HG03060 (cell line): ENCODE measurements at regions not wholly inside any gene's neighbourhood (a gene's known extent, or its start where the extent isn't known, plus 50 kb on each side); places are given as distances from the start of the nearest gene placed in this dataset.
A peak's percentile ranks its signal among the peaks of the same experiment; 100 is the strongest.

Experiments used
- ATAC-seq: cut with Tn5 transposase; IDR thresholded peaks from one replicate; pipeline ENCODE4 v1.9.1; 2021; ENCODE audit warnings: low read depth, moderate number of reproducible peaks; ENCODE audit not compliant: unreplicated experiment

DNA sequence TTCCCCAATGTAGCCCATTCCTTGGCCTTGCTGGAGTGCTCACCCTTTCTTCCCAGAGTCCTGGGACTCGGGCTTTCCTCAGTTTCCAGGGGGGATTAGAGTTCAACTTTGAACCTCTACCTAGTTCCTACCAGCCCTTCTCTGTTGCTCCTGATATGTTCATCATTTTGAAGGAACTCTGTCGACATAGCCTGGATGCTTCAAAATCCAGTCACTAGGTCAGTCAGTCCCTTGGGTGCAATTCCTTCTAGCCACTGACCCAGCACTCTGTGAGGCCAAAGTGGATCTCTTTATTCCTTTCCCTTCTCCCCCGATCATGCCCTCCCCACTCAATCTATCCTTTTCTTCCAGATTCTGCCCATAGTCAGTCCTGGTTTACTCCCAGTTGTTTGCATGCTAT lies 72.3 kb upstream of the TMCC3 start:
- ATAC-seq: no peak

DNA sequence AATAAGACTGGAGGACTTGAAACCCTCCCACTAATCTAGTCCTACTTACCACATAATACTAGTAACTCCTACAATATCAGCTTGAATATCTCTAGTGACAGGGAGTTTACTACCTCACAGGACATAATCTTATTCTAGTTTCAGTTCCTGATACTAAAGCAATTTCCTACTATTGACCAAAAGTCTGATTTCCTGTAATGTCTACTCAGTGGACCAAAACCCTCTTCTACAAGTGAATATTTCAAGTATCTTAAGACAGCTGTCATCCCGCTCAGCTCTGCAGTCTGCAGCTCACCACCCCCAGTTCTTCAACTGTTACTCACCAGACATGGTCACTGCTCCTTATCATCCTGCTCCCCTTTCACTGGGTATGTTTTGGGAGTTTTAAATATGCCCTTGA lies 70.8 kb upstream of the TMCC3 start:
- ATAC-seq: peak; percentile 83

DNA sequence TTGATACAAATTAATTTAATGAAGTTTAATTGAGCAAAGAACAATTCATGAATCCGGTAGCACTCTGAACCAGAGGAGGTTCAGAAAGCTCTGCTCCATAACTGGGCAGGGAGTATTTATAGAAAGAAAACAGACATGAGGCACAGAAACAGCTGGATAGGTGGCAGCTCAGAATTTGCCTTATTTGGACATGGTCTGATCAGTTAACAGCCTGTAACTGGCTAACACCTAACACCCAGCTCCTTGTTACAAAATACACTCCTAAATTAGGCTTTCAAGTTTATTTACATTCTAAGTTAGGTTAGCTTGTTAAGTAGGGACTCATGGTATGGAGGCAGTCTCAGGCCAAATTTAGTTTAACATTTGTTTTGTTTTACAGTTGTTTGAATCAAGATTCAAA lies 67.8 kb upstream of the TMCC3 start:
- ATAC-seq: no peak

DNA sequence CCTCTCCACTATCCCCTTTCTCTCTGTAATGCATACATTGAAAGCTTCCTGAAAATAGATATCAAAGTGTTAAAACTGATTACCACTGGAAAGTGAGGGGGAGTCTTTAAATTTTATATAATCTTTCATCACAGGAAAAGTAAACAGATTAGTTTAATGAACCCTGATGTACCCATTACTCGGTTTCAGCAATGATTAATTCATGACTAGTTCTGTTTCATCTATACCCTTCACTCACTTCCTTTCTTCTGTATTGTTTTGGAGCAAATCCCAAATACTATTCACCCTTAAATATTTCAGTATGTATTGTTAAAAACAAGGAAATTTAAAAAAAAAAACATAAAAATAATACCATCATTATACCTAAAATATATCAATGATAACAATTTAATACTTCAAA lies 67.3 kb upstream of the TMCC3 start:
- ATAC-seq: no peak

DNA sequence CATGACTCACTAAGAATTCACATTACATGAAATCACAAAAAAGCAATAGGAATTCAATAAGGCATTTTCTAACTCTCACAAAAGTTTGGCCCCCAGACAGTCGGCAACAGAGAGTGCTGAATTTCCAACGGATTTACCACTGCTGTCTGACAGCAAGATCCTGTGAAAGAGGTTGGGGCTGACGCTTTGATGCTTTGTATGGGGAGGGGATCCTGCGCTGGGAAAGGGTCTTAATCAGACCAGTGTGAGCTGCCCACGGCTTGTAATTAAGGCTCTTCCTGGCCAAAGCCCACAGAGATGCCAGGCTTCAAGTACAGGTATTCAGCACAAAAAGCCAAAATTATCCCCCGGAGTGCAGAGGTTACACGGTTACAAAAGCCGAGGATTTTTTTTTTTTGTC lies 66.8 kb upstream of the TMCC3 start:
- no peak for ATAC-seq

DNA sequence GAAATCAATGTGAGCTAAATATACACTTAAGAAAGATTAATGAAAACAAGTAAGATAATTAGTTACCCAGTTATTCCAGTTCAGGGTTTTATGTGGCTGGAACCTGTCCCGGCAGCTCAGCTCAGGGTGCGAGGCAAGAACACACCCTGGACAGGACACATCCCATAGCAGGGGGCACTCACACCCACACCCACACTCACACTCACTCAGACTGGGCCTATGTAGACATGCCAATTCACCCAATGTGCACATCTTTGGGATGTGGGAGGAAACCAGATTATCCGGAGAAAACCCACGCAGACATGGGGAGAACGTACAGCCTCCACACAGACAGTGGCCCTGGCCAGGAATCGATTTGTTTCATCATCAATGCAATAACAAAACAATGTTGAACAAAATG lies 66.0 kb upstream of the TMCC3 start:
- no peak for ATAC-seq

DNA sequence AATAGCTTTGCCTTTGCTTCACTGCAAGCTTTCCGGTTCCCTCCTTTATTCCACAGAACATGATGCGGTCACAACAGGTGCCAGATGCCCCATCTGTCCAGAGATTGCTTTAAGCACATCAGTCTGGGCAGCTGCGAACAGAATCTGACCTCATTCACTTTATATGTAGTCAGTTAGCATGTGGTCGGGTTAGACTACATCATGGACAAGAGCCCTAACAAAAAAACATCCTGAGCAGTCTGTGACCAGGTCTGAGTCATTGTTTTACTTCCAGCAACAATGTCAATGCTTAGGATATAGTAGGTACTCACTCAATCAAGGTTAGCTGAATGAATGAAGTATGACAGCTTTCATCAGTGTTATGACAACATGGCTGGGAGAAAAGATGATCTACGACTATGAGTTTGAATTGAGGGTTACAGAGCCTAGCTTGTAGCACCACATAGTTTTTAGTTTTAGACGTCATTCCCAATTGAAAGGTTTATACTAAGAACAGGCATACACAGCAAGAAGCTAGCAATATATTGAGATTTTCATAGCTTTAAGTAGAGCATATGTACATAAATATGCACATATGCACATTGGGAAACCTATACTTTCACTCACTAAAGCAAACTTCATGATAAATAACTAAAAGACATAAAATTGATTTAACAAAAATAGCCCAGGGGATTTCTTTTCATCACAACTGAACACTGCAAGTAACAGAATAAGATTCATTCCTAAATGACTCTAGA lies 64.2 kb upstream of the TMCC3 start:
- no peak for ATAC-seq

DNA sequence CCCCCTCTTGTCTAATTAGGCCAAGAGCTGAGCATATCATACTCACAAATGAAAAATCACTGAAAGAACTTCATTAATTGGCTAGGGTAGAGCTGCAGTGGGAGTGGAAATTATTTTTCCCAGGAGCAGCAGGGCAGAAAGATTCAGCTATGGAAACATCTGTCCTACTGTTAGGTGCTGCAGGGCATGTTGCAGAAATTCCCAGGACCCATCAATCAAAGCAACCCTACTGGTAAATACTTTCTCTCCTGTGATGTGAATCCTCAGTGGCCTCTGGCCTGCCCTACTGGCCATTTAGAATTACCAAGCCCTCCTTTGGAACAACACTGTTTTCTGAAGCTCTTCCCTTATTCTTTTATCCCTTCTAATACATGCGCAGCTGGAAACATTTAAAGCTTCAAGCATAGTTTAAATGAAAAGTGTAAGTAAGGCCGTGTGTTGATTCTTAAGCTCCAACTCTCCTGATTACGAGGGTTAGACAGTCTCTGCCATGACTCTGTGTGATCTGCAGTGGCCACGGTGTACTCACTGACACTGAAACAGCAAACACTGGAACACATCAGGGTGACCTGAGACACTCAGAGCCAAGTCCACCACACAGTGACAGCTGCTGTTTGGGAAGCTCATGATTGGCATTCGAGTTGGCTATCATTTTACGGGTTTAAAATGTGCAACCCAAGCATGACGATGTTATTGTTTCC lies 62.6 kb upstream of the TMCC3 start:
- no peak for ATAC-seq

DNA sequence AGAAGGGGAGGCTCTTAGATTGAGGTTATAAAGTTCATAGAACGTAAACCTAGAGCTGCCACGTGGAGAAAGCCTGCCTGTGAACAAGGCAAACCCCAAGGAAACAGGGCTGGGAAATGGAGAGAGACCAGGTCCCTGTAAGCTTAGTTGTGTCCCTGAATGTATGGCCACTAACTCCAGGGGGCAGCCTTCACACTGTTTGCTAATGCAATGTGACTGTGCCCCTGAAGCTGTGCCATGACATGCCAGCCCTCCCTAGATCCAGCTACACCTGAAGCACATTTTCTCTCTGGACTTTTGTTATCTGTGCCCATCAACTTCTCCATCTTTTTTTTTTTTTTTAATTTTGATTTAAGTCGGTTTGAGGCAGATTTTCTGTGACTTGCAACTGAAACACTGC lies 60.6 kb upstream of the TMCC3 start:
- ATAC-seq: no peak

DNA sequence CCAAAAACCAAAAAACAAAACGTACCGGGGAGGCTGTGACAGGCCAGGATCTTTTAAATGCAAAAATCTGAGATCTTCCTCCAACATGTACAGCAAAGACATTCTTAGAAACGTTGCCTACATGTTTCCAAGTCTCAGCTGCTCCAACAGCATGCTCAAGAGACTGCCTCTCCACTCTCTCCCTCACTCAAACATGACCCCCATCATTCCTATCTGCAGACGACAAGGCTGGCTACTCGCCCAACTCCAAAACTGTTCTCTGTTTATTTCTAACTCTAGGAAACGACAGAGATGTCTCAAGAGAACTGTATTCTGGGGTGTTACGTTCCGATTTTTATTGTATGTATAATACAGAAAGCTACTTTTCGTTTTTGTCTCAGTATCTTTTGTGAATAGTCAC lies 57.5 kb upstream of the TMCC3 start:
- no peak for ATAC-seq

DNA sequence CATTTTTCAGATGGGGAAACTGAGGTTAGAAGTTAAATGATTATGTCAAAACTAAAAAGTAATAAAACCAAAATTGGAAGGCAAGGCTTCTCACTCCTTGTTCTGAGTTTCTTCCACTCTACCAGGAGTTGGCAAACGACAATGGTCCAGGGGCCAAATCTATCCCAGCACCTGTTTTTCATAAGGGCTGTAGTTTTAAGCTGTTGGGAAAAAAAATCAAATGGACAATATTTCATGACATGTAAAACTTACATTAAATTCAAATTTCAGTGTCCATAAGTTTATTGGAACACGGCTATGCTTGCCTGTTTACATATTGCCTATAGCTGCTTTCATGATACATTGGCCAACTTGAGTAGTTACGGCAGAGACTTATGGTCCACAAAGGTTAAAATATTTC lies 56.7 kb upstream of the TMCC3 start:
- ATAC-seq: no peak

DNA sequence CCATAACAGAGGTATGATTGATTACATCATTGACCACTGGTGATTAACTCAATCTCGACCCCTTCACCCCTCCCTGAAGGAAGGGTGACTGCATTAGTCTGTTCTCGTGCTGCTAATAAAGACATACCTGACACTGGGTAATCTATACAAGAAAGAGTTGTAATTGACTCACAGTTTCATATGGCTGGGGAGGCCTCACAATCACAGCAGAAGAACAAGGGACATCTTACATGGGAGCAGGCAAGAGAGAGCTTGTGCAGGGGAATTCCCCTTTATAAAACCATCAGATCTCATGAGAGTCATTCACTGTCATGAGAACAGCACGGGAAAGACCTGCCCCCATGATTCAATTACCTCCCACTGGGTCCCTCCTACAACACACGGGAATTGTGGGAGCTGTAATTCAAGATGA lies 55.9 kb upstream of the TMCC3 start:
- ATAC-seq: peak; percentile 67

DNA sequence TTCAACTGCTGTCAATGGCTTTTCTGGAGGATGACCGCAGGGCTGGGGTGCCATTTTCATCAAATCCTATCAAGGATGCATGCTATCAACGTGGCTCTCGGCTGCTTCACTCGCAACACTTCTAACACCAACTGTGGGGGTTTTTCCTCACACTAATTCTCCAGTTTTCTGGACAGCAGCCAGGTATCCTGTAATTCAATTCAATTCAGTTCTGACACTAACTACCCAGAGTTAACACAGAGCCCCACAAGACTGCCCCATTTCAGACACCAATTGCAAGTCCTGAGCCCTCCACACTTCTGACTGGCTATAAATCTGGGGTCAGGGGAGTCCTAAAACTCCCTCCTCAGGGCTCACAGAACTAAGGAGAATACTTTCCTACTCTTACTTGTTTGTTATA lies 55.3 kb upstream of the TMCC3 start:
- no peak for ATAC-seq

DNA sequence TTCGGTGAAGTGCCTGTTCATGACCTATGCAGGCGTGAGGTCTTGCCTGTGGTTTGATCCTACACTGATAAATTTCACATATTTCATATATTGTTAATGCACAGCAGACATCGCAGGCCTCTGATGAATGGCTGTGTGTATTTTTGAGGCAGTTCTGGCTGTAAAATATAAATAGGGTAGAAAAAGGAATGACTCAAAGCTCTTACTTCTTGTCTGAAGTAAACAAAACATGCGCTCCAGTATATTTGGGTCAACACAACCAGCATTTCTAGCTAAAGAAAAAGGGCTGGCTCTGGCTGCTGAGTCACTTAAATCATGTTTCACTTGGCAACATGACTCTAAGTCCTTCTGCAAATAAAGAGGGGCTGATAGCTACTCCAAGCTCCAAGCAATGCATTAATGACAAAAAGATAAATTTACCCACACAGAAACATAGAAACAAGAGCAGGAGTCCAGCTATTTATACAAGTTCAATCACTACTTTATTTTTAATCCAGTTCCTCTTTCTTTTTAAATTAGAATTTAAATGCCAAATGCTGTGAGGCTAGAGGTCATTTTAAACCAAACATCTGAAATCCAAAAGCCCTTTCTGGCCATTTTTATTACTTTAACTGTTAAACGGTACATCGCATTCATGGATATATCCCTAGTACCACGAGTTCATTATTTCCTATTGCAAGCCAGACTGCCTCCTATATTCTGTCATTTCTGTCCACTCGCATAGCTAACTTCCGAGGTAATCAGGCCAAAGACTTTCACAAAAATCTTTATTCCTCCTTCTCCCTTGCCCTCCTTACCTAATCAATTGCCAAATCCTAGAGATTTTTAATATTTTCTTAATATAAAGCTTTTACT lies 54.3 kb upstream of the TMCC3 start:
- no peak for ATAC-seq

DNA sequence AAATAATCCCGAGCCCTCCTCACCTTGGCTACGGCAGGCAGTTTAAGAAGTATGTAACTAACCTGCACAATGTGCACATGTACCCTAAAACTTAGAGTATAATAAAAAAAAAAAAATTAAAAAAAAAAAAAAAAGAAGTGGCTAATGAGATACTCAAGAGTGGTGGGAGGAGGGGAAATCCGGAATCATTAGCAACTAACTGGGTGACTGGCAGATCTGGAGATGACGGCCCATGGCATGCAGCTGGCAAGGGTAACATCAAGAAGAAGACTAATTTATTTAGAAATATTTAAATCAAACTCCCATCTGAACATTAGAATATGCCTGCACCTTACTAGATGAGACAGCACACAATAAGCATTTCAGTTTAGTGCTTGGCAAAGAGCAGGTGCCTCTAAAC lies 52.3 kb upstream of the TMCC3 start:
- no peak for ATAC-seq

DNA sequence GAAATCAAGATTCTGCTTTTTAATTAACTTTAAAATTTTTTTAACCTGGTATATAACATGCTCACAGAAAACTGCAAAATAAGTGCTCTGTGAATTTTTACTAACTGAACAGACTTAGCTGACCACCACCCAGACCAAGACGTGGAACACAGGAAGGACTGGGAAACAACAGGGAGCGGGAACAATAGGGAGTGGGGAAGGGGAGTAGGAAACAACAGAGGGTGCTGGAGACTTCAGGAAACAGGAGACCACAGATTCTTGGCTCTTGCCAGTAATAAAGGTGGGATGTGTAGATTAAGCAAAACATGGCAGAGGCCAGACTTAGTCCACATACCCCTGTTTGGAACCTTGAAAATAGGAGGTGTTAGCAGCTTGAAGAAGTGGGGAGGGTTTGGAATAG lies 51.4 kb upstream of the TMCC3 start:
- no peak for ATAC-seq

DNA sequence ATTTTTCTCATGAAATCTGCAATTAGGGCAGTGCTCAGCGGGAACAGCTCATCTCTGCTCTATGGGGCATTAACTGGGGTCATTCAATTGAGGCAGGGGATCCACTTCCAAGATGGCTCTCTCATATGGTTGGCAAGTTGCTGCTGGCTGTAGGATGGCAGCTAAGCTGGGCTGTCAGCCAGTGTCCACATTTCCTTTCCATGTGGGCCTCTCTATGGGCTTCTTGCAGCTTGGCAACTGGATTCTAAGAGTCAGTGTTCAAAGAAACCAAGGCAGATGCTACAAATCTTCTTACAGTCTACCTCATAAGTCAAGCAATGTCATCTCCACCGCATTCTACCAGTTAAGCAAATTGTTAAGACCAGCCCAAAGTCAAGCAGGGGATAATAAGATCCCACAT lies 50.3 kb upstream of the TMCC3 start:
- ATAC-seq: no peak
